Upper lobe of left lung (tissue), 6 donors: ENCODE measurements at regions not wholly inside any gene's neighbourhood (a gene's known extent, or its start where the extent isn't known, plus 50 kb on each side); places are given as distances from the start of the nearest gene placed in this dataset.
A peak's percentile ranks its signal among the peaks of the same experiment; 100 is the strongest.

ENCODE experiments used
- ATAC-seq, 2 donors: fragments of 200-7000 bp; cut with Tn5 transposase; one replicate each; pipeline ENCODE4 v1.9.1; 2022; ENCODE audit warnings: mild to moderate bottlenecking in 2 of 2, moderate library complexity in 2 of 2; ENCODE audit not compliant: low FRiP score in 2 of 2
- DNase-seq, 2 donors: peaks; one replicate each; pipeline ENCODE4 v3.0.0-alpha.2; 2019 to 2020
- H3K27ac ChIP-seq, 4 donors: fragments of 200-600 bp; sonication (generic); one replicate each; pipeline ENCODE4 v1.5.1; 2016 to 2019
- H3K27me3 ChIP-seq, 4 donors: fragments of 200-600 bp; sonication (generic); one replicate each; pipeline ENCODE4 v1.5.1; 2017 to 2019
- H3K36me3 ChIP-seq, 4 donors: fragments of 200-600 bp; sonication (generic); one replicate each; pipeline ENCODE4 v1.5.1; 2016 to 2019
- H3K4me1 ChIP-seq, 4 donors: fragments of 200-600 bp; sonication (generic); one replicate each; pipeline ENCODE4 v1.5.1; 2018 to 2019
- H3K4me3 ChIP-seq, 4 donors: fragments of 200-600 bp; sonication (generic); one replicate each; pipeline ENCODE4 v1.5.1; 2017 to 2019; ENCODE audit warnings: mild to moderate bottlenecking in 2 of 4, moderate library complexity in 1 of 4
- H3K9me3 ChIP-seq, 4 donors: fragments of 200-600 bp; sonication (generic); one replicate each; pipeline ENCODE4 v1.5.1; 2018 to 2019
- EP300 ChIP-seq, 4 donors: sonication (generic); formaldehyde crosslinking; IDR thresholded peaks; one replicate each; pipeline ENCODE4 v1.5.1; 2017; ENCODE audit warnings: antibody characterized with exemption in 4 of 4, control low read depth in 2 of 4
- POLR2A ChIP-seq, 4 donors: fragments of 450-650 bp; IDR thresholded peaks; one replicate each; pipeline ENCODE4 v1.5.1; 2016 to 2017; ENCODE audit warnings: antibody characterized with exemption in 4 of 4, mild to moderate bottlenecking in 2 of 4
- POLR2AphosphoS5 ChIP-seq, 2 donors: sonication (generic); formaldehyde crosslinking; IDR thresholded peaks; one replicate each; pipeline ENCODE4 v1.5.1; 2017; ENCODE audit warnings: antibody characterized with exemption in 2 of 2
- WGBS, 2 donors: methylation state at CpG; one replicate each; pipeline ENCODE4 v1.1.5; 2017 to 2018; 5-methylcytosine and 5-hydroxymethylcytosine counted together
- TF ChIP-seq, protein P1 (sequence below), 6 experiments: fragments of 450-650 bp in 4 of 6; fragments of 200-600 bp in 2 of 6; sonication (generic) in 2 of 6; IDR thresholded peaks; one replicate each; pipeline ENCODE4 v1.5.1; 2016 to 2019; ENCODE audit warnings: antibody characterized with exemption in 6 of 6
- donor health status: DM: no; HTN: no; CAD: no; lungs with moderate emphysema.
- donor health status: DM: no; HTN: yes; CAD: no; lungs with severe emphysema.

DNA sequence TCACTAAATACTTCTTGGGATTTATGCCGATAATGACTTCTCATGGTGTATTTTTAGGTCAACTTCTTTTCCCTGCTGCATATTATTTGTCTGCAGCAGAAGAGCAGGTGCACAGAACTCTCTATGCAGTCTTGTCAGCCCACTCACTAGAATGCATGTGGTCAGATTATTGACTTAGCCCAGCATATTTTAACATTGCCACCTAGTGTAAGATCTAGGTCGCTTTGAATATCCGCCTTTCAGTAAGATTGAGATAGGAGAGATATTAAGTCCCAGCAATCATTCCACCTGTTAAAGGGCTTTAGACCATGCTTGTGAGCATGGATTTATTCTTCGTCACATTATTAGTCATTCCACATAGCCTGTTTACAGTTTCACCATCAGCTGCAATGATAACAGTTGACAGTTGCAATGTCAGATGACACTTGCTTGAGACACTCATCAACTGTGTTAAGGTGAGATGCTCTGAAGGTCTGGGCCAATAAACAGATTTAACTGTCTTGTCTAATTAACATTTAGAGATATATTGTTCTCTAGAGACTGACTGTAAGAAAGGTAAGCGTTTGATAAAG is 491.7 kb downstream of the ARL4A start:
- Histone ChIP-seq H3K4me1 (no peaks in the 10 kb centered on the region), H3K27me3 (no peaks in the 10 kb centered on the region), H3K36me3 (no peaks in the 10 kb centered on the region), H3K27ac (no peak overlapping the region), H3K9me3 (no peaks in the 10 kb centered on the region), H3K4me3 (no peak overlapping the region)
- WGBS, 2 donors = 69 to 70% methylated on average over 5 of the region's 5 CpGs
- ATAC-seq (no peak), DNase-seq (no peak)
- TF ChIP-seq, protein P1, sequence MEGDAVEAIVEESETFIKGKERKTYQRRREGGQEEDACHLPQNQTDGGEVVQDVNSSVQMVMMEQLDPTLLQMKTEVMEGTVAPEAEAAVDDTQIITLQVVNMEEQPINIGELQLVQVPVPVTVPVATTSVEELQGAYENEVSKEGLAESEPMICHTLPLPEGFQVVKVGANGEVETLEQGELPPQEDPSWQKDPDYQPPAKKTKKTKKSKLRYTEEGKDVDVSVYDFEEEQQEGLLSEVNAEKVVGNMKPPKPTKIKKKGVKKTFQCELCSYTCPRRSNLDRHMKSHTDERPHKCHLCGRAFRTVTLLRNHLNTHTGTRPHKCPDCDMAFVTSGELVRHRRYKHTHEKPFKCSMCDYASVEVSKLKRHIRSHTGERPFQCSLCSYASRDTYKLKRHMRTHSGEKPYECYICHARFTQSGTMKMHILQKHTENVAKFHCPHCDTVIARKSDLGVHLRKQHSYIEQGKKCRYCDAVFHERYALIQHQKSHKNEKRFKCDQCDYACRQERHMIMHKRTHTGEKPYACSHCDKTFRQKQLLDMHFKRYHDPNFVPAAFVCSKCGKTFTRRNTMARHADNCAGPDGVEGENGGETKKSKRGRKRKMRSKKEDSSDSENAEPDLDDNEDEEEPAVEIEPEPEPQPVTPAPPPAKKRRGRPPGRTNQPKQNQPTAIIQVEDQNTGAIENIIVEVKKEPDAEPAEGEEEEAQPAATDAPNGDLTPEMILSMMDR (IDR thresholded peaks at IDR 0.05) = peak in 2 of 6 experiments; percentile 18 to 24
- no peak for TF ChIP-seq EP300 (IDR thresholded peaks at IDR 0.05)

DNA sequence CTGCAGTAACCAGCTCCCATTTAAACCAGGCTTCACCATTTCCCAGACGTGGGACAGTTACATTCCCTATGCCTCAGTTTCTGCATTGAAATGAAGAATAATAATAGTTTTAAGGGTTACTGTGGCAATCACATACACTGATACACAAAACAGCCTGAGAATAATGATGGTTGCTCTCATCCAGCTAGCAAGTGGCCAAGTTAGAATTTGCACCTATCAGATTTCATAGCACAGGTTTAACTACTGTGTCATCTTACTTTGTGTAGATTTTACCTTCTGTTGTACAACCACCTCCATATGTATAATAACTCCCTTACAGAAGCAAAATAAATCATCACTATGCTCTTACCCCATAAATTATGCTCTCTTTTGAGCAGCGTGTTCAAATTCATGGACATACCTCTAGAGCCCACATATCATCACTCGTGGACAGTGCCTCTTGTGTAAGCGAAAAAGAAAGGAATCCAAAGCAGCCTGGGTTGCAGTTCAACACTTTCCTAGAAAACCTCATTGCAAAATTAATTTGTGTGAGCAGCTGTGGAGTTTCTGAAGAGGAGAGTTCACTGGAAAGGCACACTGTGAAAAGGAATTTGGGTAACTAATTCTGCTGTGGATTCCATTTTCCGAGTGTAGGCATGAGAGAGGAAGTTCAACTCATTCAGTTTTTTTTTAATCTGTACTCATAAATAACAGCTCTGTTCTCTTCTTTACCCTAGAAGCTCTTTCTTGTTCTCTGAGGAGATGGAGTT is 492.5 kb downstream of the ARL4A start:
- H3K4me3 ChIP-seq = no peak overlapping the region
- DNase-seq = no peak
- WGBS, 2 donors = 58 to 60% methylated on average over 5 of the region's 5 CpGs
- H3K4me1 ChIP-seq = no peaks in the 10 kb centered on the region
- H3K27ac ChIP-seq = no peak overlapping the region
- ATAC-seq = no peak
- no peaks in the 10 kb centered on the region for H3K36me3 ChIP-seq
- no peaks in the 10 kb centered on the region for H3K9me3 ChIP-seq
- H3K27me3 ChIP-seq = no peaks in the 10 kb centered on the region
- TF ChIP-seq, protein P1 (IDR thresholded peaks at IDR 0.05) = no peak
- TF ChIP-seq EP300 (IDR thresholded peaks at IDR 0.05) (no peak), POLR2A (IDR thresholded peaks at IDR 0.05) (no peak), POLR2AphosphoS5 (IDR thresholded peaks at IDR 0.05) (no peak)

DNA sequence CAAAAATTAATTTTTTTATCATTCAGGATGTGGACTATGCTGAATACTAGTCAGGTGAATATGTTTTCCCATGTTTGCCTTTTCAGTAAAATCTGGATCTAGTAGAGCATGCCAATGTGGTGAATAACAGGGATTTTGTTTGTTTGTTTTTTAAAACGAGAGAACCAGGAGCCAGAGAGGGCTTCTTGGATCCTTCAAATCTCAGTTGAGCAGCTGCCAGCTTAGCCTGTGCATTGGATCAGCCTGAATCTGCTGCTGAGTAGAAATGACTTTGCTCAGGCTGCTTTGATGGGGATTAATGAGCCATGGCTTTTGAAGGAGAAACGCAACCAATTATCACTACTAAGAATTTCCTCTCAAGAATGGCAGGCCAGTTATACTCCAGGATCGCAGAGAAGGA is 493.8 kb downstream of the ARL4A start:
- no peaks in the 10 kb centered on the region for H3K4me1 ChIP-seq
- no peaks in the 10 kb centered on the region for H3K36me3 ChIP-seq

DNA sequence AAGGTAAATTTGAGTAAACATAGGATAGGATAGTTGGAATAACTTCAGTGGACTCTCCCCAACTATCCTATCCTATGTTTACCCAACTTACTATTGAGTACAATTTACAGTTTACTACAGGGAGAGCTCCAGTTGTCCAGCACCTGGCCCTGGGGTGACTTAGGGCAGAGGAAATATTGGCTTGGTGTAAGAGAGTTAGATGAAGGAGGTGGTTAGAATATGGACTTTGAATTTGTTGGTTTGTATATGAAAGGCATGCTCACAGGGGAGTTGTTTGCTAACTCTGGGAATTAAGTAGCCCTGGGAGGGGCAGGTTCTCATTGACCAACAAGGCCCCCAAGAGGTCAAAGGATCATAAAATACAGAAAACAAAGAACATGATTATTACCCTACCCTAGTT is 497.7 kb downstream of the ARL4A start:
- TF ChIP-seq POLR2A (IDR thresholded peaks at IDR 0.05) (no peak), EP300 (IDR thresholded peaks at IDR 0.05) (no peak)
- TF ChIP-seq, protein P1 (IDR thresholded peaks at IDR 0.05) = no peak
- no peak for ATAC-seq
- DNase-seq = no peak
- H3K36me3 ChIP-seq = no peaks in the 10 kb centered on the region
- H3K27ac ChIP-seq = no peak overlapping the region
- no peaks in the 10 kb centered on the region for H3K4me1 ChIP-seq
- no peaks in the 10 kb centered on the region for H3K27me3 ChIP-seq
- H3K9me3 ChIP-seq = no peaks in the 10 kb centered on the region
- H3K4me3 ChIP-seq = no peak overlapping the region

More for the DNA sequence above, 493.8 kb downstream of the ARL4A start:
- DNase-seq (no peak), ATAC-seq (no peak)
- no peak overlapping the region for H3K4me3 ChIP-seq
- 47 to 63% methylated on average over 3 of the region's 3 CpGs for WGBS, 2 donors
- no peak overlapping the region for H3K27ac ChIP-seq
- no peaks in the 10 kb centered on the region for H3K9me3 ChIP-seq
- TF ChIP-seq POLR2AphosphoS5 (IDR thresholded peaks at IDR 0.05) (no peak), POLR2A (IDR thresholded peaks at IDR 0.05) (no peak), EP300 (IDR thresholded peaks at IDR 0.05) (no peak)
- TF ChIP-seq, protein P1 (IDR thresholded peaks at IDR 0.05) = no peak
- no peaks in the 10 kb centered on the region for H3K27me3 ChIP-seq
